HG02884 (cell line): ENCODE measurements at regions not wholly inside any gene's neighbourhood (a gene's known extent, or its start where the extent isn't known, plus 50 kb on each side); places are given as distances from the start of the nearest gene placed in this dataset.
A peak's percentile ranks its signal among the peaks of the same experiment; 100 is the strongest.

Experiments used
- ATAC-seq: cut with Tn5 transposase; IDR thresholded peaks from one replicate; pipeline ENCODE4 v1.9.1; 2021; ENCODE audit warnings: mild to moderate bottlenecking, moderate library complexity; ENCODE audit not compliant: unreplicated experiment

GRCh38 chr18:44119607-44120006, 561.1 kb upstream of the SETBP1 start:
- no peak for ATAC-seq

DNA sequence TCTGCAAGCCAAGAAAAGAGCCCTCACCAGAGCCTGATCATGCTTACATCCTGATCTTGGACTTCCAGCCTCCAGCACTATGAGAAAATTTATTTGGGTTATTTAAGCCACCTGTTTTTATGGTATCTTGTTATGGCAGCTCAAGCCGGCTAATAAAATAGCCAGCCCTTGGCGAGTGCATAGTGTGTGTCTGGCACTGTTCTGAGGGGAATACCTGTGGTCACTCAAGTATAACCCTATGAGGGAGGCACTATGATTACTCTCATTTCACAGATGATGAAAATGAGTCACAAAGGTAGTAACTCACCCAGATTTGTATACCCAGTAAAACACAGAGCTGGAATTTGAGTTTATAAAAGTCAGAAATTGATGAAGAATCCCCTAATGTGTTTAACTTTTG, 556.9 kb upstream of the SETBP1 start:
- no peak for ATAC-seq

GRCh38 chr18:44125446-44125845, 555.2 kb upstream of the SETBP1 start:
- no peak for ATAC-seq

- ATAC-seq, result no peak
Measured at GRCh38 chr18:44126598-44126997, 554.1 kb upstream of the SETBP1 start.

GRCh38 chr18:44128365-44128764, 552.3 kb upstream of the SETBP1 start:
- ATAC-seq, result no peak

DNA sequence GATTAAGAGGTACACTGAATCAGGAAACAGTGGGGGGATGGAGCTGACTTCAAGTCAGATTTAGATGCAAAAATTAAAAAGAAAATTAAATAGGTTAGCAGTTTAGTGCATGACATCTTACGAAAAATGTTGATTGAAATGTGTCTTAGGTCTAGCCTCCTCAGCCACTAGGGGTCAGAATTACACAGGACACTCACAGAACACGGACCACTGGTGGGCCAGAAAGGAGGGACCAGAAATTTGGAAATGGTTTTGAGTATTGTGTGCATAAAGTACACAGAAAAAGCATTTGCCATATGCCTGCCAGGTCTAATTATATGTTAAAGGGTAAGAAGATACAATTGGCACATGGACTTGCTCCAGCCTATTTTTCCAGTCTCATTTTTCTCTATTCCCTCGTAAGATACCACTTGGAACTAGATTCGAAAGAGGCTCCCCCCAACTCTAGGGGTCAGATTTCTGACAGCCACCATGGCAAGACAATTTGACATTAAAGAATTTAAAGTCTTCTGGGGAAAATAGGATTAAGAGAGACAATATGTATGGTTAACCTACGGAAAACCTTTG, 550.2 kb upstream of the SETBP1 start:
- ATAC-seq, result peak; percentile 66

GRCh38 chr18:44133483-44133882, 547.2 kb upstream of the SETBP1 start:
- ATAC-seq, result no peak

DNA sequence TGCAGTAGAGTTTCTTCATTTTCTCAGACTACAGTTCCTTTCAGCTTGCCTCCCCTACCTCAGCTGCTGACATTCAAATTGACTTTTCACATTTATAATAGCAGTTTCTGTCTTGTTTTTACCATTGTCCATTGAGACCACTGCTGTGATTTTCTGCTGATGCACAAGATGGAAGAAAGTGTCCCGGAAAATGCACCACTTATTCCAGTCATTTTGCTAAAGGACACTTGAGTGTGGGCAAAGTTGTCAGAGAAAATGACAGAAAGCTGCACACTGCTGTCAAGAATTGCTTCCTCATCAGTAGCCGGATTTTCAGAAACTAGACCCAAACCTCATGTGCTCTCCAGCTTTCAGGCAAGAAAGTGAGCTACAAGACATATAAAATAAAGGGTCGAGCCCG, 546.2 kb upstream of the SETBP1 start:
- no peak for ATAC-seq

GRCh38 chr18:44135741-44136140, 544.9 kb upstream of the SETBP1 start:
- no peak for ATAC-seq

DNA sequence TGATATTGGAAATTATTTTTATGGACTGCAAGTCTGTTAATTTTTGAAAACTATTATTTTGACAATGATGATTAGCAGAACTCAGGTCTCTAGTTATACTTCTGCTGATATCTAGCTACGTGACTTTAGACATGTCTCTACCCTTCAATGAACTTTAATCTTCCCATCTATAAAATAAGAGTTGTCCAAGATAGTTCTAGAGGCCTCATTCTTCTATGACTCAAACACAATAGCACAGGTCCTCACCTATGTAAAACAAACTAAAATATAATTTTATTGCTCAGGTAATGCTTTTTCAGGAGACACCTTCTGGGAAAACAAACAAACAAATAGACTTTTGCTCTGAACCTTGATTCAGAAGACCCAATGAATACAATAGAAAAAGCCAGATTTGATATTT, 544.4 kb upstream of the SETBP1 start:
- ATAC-seq, result no peak

- no peak for ATAC-seq
Measured at GRCh38 chr18:44143072-44143471, 537.6 kb upstream of the SETBP1 start.

DNA sequence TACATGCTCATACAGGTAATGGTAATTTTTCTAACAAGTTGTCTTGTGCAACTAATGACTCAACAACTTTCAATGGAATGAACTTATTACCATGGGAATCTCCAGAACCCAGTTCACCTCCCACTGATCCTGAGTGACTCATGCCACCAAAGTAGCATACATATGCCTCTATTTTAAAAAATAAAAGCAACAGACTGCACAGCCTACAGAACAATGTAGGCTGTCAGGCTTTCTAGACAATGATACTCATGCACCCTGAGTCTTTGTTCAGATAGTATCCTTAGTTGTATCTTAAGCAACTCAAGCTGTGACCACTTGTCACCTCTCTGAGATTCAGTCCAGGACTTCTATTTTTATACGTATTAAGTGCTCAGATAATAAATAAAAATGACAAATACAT, 531.0 kb upstream of the SETBP1 start:
- no peak for ATAC-seq

- ATAC-seq, result no peak
Measured at GRCh38 chr18:44153981-44154380, 526.7 kb upstream of the SETBP1 start.

DNA sequence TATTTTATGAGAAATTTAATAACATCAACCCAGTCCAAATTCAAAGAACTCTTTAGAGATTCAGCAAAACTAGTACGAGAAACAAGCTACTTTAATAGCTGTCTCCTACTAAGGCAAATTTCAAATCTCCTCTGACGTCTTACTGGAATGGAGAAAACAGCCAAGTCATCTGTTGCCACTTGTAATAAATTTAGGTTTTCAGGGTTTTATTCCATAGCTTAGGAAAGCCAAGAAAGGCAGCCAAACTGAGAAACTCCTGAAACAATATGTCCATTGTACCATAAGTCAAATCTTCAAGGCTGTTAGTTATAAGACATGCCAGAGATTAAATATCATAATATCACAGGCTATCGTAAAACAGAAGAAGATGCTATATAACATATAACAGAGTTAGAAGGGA, 524.6 kb upstream of the SETBP1 start:
- ATAC-seq, result no peak

GRCh38 chr18:44156776-44157335, 523.8 kb upstream of the SETBP1 start:
- ATAC-seq, result no peak

GRCh38 chr18:44170208-44170880, 510.3 kb upstream of the SETBP1 start:
- ATAC-seq, result no peak

DNA sequence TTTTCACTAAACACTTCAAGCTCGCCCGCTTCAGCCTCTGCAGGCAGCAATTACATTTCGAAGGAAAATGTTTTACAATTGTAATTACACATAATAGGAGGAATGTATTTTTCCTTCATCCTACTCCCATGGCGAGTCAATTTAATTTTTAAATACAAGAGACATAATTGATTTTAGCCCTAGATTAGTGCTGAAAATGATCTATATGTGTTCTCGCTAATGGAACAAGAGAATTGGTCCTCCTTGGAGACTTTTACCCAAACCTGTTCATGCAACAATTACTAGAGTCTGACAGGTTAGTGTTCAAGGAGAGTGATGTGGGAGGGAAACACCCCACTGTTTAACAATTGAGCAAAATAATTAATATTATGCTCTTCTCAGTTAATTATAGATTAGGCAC, 509.4 kb upstream of the SETBP1 start:
- no peak for ATAC-seq

GRCh38 chr18:44175891-44176290, 504.8 kb upstream of the SETBP1 start:
- ATAC-seq, result no peak

DNA sequence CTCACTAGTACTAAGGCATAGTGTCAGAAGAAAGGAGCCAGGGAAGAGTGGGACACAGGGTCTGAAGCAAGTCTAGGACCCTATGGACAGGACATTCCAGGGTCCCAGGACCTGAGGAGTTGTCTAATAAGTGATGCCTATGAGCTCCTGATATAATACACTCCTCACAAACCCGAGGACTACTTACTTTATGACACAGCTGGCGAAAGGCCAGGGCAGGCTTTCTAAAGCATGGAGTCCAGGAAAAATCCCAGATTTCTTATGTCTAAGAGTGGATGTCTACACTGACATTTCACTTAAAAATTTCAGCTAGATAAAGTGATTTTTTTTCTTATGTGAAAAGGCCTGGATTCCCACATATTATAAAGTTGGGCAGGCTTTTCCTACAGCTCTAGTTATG, 502.2 kb upstream of the SETBP1 start:
- ATAC-seq, result no peak

DNA sequence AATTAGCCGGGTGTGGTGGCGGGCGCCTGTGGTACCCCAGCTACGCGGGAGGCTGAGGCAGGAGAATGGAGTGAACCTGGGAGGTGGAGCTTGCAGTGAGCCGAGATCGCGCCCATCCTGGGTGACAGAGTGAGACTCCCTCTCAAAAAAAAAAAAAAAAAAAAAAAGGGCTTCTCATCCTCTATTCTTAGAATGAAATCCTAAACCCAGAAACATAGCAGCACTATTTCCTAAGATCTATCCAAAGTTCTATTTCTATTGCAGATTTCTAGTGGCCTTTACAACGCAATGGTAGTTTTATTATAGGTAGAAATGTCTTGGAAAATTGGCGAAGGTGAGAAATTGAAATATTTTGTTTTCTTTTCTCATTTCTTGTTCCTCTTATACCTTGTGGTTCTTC, 501.0 kb upstream of the SETBP1 start:
- ATAC-seq, result no peak

DNA sequence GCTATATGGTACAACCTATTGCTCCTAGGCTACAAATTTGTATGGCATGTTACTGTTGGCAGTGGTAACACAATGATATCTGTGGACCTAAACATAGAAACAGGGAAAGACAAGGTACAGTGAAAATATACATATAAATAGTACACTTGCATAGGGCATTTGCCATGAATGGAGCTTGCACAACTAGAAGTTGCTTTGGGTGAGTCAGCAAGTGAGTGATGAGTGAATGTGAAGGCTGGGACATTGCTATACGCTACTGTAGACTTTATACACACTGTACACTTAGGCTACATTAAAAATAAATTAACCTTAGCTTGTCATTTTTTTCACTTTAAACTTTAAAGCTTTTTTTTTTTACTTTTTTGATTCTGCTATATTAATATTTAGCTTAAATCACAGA, 500.0 kb upstream of the SETBP1 start:
- no peak for ATAC-seq

DNA sequence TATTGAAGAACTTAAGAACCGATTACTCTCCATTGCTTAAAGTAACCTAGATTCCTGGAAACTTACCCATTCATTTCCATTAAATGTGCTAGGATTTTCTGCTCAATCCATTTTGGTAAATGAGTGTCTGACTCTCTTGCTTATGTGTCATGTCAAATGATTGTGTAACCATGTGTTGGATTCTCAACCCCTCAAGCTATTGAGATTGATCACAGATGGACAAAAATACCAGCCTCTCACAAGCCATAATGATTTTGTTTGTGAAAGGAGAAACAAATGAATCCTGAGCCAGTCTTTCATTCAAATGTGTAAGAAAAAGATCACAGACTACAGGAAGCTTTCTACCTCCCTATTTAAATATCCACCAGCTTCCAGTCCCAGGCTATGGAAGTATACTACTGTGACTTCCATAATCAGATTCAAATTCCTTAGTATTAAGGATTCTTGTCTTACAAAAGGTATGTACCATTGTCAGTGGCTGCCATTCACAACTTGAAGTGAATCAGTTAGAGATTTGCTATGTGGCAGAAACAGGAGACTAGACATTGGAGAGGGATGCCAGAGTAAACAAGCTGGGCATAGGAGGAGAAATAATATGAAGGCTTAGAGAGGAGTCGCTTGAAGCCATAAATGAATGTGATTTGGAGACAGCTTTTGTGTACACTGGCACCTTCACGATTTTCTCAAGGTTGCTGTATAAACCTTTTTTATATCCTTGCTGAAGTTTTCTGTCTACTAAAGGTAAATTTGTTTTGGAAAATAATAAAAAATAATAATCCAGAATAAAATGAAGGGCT, 498.5 kb upstream of the SETBP1 start:
- ATAC-seq, result no peak
